ENCODE measurements at regions not wholly inside any gene's neighbourhood (a gene's known extent, or its start where the extent isn't known, plus 50 kb on each side); places are given as distances from the start of the nearest gene placed in this dataset.

DNA sequence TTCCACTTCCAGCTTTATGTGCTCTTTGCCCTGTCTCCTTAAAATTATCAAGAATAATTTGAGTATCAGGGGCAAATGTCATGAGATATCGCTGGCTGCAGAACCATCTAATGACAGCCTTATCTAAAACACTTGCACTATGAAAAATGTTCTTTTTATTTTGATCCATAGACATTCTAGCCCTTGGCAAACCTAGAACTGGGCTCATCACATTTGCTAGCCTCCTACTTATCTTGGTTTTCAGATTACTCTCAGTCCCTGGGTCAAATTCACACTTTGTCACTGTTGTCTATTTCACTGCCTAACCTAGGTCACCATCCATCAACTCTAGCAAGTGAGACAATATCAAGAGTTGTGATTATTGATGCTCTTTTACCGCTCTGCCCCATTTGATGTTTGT lies 59.9 kb upstream of the IPO9 start:
- no peak for DNase-seq (ENCODE audit: low spot score)

- DNase-seq (ENCODE audit: low spot score) = no peak
Observed at GRCh38 chr1:201769966-201770365, 59.0 kb upstream of the IPO9 start.

DNA sequence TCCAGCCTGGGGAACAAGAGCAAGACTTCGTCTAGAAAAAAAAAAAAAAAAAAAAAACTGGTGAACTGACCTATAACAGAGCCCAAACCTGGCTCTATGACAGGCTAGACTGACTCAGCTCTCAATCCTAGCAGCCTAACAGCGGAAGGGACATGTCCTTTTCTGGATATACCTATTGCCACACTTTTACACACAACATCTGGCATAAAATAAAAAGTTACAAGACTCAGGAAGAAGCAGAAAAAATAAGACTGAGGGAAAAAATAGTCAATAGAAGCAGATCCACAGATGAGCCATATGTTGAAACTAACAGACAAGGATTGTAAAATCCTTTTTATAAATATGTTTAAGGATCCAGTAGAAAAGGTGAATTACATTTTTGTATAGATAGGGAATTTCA lies 57.5 kb upstream of the IPO9 start:
- DNase-seq (ENCODE audit: low spot score) = no peak

DNA sequence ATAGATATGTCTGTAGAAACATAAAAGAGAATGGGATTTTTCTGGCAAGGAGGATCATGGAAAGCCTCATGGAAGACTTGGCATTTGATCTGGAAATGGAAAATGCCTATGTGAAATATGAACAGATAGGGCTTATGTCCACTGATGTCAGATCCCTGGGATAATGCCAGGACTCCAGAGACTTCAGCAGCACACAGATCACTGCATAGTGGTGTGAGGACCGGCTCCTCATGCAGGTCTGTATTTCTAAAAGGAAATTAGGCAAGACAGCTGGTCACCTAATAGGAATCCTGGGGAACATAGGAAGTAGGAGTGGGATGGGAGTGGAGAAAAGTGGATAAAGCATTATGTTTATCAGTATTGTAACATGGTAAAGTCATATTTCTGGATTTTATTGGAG lies 56.8 kb upstream of the IPO9 start:
- DNase-seq (ENCODE audit: low spot score) = no peak

DNA sequence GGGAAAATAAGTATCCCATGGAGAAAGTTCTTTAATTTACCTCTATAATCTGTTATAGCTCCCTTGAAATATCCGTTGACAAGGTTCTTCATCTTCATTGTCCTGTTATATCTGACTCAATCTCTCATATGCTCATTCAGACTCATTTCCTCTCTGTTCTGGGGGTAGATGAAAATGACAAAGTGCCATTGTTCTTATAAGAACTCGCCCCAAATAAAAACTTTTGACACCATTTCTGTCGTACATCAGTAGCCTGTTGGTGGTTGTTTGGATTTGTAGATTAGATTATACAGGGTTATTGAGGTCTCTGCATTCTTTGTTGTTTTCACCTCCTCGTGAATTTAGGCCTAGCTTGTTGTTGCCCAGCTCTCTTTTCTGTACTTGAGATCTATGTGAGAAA lies 55.2 kb upstream of the IPO9 start:
- no peak for DNase-seq (ENCODE audit: low spot score)

DNA sequence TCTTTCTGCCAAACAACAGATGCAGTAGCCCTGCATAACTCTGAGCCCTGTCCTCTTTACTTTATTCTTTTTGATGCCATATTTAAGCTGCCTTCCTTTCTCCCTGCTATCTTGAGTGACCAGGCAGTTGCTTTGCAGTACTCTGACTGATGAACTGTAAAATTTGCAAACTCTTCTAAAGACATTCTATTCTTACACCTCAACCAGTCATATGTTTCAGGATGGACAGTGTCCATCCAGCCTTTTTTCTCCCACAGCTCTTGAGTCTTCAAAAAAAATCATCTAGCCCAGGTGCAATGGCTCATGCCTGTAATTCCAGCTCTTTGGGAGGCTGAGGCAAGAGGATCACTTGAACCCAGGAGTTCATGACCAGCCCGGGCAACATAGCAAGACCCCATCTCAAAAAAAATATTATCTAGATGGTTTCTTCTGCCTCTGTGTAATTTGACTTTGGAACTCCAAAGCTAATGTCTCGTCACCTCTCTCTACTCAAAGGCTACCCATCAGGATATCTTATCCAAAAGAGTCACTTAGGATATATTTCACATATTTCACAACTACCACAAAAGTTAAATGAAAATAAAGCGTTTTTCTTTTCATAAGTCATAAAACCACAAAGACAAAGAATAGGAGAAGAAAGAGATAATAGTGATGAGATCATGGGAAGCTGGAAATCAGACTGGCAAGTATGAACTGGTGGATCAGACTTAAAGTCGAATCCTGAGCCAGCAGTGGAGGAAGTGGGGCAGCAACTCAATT lies 54.6 kb upstream of the IPO9 start:
- DNase-seq (ENCODE audit: low spot score) = no peak

- DNase-seq (ENCODE audit: low spot score) = no peak
Observed at GRCh38 chr1:201774983-201775344, 54.0 kb upstream of the IPO9 start.

DNA sequence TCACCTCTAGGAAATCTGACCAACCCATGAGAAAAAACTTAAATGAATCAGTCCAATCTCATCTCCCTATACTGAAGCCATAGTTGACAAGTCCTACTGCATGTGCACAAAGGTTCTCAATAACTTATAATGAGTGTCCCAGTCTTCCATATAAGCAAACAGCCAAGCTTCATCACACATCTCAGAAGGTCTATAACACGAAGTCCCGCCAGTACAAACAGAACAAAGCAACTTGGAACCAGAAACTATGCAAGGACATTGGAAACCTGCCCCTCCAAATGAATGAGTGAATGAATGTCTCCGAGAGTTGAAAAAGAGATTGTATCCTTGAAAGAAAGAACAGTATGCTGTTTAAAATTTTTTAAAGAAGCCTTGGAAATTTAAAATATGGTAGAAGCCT lies 53.6 kb upstream of the IPO9 start:
- no peak for DNase-seq (ENCODE audit: low spot score)

- no peak for DNase-seq (ENCODE audit: low spot score)
Observed at GRCh38 chr1:201778279-201779065, 50.5 kb upstream of the IPO9 start.

All from ureter (tissue), 1 donor.